PC-9 (cell line): ENCODE measurements at regions not wholly inside any gene's neighbourhood (a gene's known extent, or its start where the extent isn't known, plus 50 kb on each side); places are given as distances from the start of the nearest gene placed in this dataset.

Source experiments
- BruUV-seq: library from RNA; stranded (reverse); fragments of 400-500 nt; replicated peaks from 2 replicates; lab custom pipeline; 2021; lab: Mats Ljungman, UMichigan
- CTCF ChIA-PET: fragments of 300-600 bp; sonication (Branson Sonifier 250); formaldehyde crosslinking; loops from one replicate; lab custom pipeline; 2022; ENCODE audit warnings: antibody characterized with exemption; lab: Charles Lee
- POLR2A ChIA-PET: fragments of 300-600 bp; sonication (Branson Sonifier 250); formaldehyde crosslinking; loops from one replicate; lab custom pipeline; 2022; ENCODE audit warnings: antibody characterized with exemption; ENCODE audit not compliant: unreplicated experiment; lab: Charles Lee
- DNase-seq, 2 experiments: peaks; one replicate each; pipeline versions ENCODE4 v3.0.0 to v3.0.0-alpha.2; 2015 to 2022; ENCODE audit warnings: mixed read lengths in 1 of 2
- H2AFZ ChIP-seq: fragments of 200-600 bp; sonication (generic); 2 replicates; pipeline ENCODE4 v1.8.1; 2017; ENCODE audit warnings: antibody characterized with exemption
- H3F3A ChIP-seq: fragments of 200-600 bp; sonication (generic); 2 replicates; pipeline ENCODE4 v1.8.1; 2017; ENCODE audit warnings: antibody characterized with exemption, mild to moderate bottlenecking, low read depth; ENCODE audit not compliant: insufficient read depth
- H3K27ac ChIP-seq: fragments of 200-600 bp; sonication (generic); 2 replicates; pipeline ENCODE4 v1.6.1; 2016; ENCODE audit warnings: mixed run types
- H3K27me3 ChIP-seq: fragments of 200-600 bp; sonication (generic); 2 replicates; pipeline ENCODE4 v1.6.1; 2016; ENCODE audit warnings: low read depth, mixed run types; ENCODE audit not compliant: insufficient read depth
- H3K36me3 ChIP-seq: fragments of 200-600 bp; sonication (generic); 2 replicates; pipeline ENCODE4 v1.6.1; 2016; ENCODE audit warnings: low read depth, mixed run types
- H3K4me1 ChIP-seq: fragments of 200-600 bp; sonication (generic); replicated peaks from 2 replicates; pipeline ENCODE4 v1.6.1; 2016; ENCODE audit warnings: mixed run types; ENCODE audit not compliant: insufficient read depth
- H3K4me2 ChIP-seq: fragments of 200-600 bp; sonication (generic); 2 replicates; pipeline ENCODE4 v1.6.1; 2017; ENCODE audit warnings: mixed run types
- H3K4me3 ChIP-seq: fragments of 200-600 bp; sonication (generic); 2 replicates; pipeline ENCODE4 v1.6.1; 2016; ENCODE audit warnings: mixed run types
- H3K79me2 ChIP-seq: fragments of 200-600 bp; sonication (generic); 2 replicates; pipeline ENCODE4 v1.6.1; 2017; ENCODE audit warnings: low read depth, mixed run types
- H3K9me2 ChIP-seq: fragments of 200-600 bp; sonication (generic); 2 replicates; pipeline ENCODE4 v1.8.1; 2017; ENCODE audit warnings: mild to moderate bottlenecking; ENCODE audit not compliant: insufficient read depth
- H3K9me3 ChIP-seq: fragments of 200-600 bp; sonication (generic); 2 replicates; pipeline ENCODE4 v1.8.1; 2016; ENCODE audit warnings: low read depth; ENCODE audit not compliant: insufficient read depth
- H4K20me1 ChIP-seq: fragments of 200-600 bp; sonication (generic); 2 replicates; pipeline ENCODE4 v1.8.1; 2017; ENCODE audit not compliant: insufficient read depth
- CTCF ChIP-seq: fragments of 200-600 bp; sonication (generic); conservative IDR thresholded peaks from 2 replicates; pipeline ENCODE4 v1.6.1; 2017; ENCODE audit warnings: mixed run types, antibody characterized with exemption, mild to moderate bottlenecking, moderate library complexity
- EZH2 ChIP-seq: fragments of 200-600 bp; sonication (generic); IDR thresholded peaks from 2 replicates; pipeline ENCODE4 v1.8.0; 2017; ENCODE audit warnings: antibody characterized with exemption, low read depth
- intact Hi-C: fragments of 100-400 bp; cut with micrococcal nuclease; formaldehyde crosslinking; loops from one replicate; pipeline ENCODE4 v1.10.0; 2022; ENCODE audit not compliant: unreplicated experiment

- Histone ChIP-seq H3F3A (no peaks in the 10 kb centered on the region), H2AFZ (no peak overlapping the region), H3K27ac (no peak overlapping the region), H3K36me3 (no peaks in the 10 kb centered on the region), H3K4me3 (no peak overlapping the region), H3K27me3 (no peaks in the 10 kb centered on the region), H3K4me2 (no peak overlapping the region), H3K4me1 (no peaks in the 10 kb centered on the region), H3K79me2 (no peaks in the 10 kb centered on the region), H3K9me2 (no peaks in the 10 kb centered on the region), H4K20me1 (no peaks in the 10 kb centered on the region), H3K9me3 (no peaks in the 10 kb centered on the region)
- no peak for DNase-seq
- intact Hi-C loops: no loop called here
- no TSS peak for BruUV-seq
- ChIA-PET POLR2A (no interaction called here), CTCF (no interaction called here)
- TF ChIP-seq CTCF: no peak
- no peak for TF ChIP-seq EZH2
These were observed 316.4 kb upstream of the TUSC1 start for GRCh38 chr9:25994605-25995004.

GRCh38 chr9:25990376-25990775 is 312.1 kb upstream of the TUSC1 start:
- no TSS peak for BruUV-seq
- CTCF ChIA-PET: no interaction called here
- Histone ChIP-seq H4K20me1 (no peaks in the 10 kb centered on the region), H3K4me2 (no peak overlapping the region), H3F3A (no peaks in the 10 kb centered on the region), H3K9me3 (no peaks in the 10 kb centered on the region), H3K36me3 (no peaks in the 10 kb centered on the region), H3K4me3 (no peak overlapping the region), H2AFZ (no peak overlapping the region), H3K79me2 (no peaks in the 10 kb centered on the region), H3K27me3 (no peaks in the 10 kb centered on the region), H3K4me1 (no peaks in the 10 kb centered on the region), H3K27ac (no peak overlapping the region), H3K9me2 (no peaks in the 10 kb centered on the region)
- TF ChIP-seq EZH2 (no peak), CTCF (no peak)
- intact Hi-C loops: no loop called here
- DNase-seq: no peak
- POLR2A ChIA-PET: no interaction called here

- intact Hi-C loops: no loop called here
- POLR2A ChIA-PET: no interaction called here
- Histone ChIP-seq H3K36me3 (no peaks in the 10 kb centered on the region), H3K27ac (no peak overlapping the region), H2AFZ (no peak overlapping the region), H3F3A (no peaks in the 10 kb centered on the region), H3K4me1 (no peaks in the 10 kb centered on the region), H3K4me3 (no peak overlapping the region), H3K27me3 (no peaks in the 10 kb centered on the region), H3K79me2 (no peaks in the 10 kb centered on the region), H4K20me1 (no peaks in the 10 kb centered on the region), H3K9me3 (no peaks in the 10 kb centered on the region), H3K9me2 (no peaks in the 10 kb centered on the region), H3K4me2 (no peak overlapping the region)
- CTCF ChIA-PET: no interaction called here
- no peak for DNase-seq
- TF ChIP-seq CTCF: no peak
- TF ChIP-seq EZH2: no peak
- BruUV-seq: no TSS peak
These were observed 297.4 kb upstream of the TUSC1 start for GRCh38 chr9:25975667-25976066.
